ENCODE measurements at regions not wholly inside any gene's neighbourhood (a gene's known extent, or its start where the extent isn't known, plus 50 kb on each side); places are given as distances from the start of the nearest gene placed in this dataset.

DNA sequence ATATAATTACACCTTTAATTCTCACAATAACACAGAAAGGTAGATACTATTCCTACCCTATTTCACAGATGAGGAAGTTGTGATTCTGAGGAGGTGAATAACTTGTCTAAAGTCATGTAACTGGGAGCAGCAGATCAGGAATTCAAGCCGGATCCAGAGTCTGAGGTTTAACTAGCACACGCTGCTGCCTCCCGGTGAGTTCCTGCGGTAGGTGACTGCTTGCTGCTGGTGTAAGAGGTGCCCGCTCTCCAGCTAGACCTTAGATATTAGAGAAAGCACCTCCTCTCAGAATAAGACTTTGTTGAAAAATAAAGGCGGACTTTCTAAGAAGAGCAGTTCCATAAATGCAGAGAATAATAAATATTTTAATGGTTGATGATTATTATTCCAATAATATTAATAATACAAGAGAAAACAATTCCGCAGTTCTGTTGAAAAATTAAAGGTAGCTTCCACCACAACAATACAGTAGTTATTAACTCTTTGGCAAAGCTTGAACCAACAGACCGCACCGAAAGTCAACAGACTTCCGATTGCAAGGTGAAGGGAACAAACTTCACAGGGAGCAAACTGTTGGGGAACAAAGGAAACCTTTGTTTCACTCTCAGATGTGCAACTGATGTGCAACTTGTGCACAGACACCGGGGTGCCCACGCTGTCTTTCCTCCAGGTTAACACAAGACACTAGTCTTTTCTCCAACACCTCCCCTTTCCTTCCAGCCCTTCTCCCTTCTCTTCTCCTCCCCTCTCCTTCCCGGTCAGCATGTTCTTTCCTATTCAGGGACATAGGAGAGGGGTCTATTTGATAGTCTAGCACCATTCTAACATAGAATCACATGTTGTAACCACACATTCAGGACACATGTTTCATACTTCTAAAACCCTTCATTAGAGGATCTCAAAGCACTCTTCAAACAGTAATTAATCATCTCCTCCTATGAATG is 73.2 kb upstream of the EGLN3 start (continued):
- TF ChIP-seq FIP1L1 (IDR thresholded peaks at IDR 0.05; ENCODE audit: borderline replicate concordance, insufficient read depth, low read depth, low read length) = no peak
- TF ChIP-seq ISL2 (CRISPR knock-in tag; IDR thresholded peaks at IDR 0.05) = peak; percentile 94
- TF ChIP-seq, protein P1, sequence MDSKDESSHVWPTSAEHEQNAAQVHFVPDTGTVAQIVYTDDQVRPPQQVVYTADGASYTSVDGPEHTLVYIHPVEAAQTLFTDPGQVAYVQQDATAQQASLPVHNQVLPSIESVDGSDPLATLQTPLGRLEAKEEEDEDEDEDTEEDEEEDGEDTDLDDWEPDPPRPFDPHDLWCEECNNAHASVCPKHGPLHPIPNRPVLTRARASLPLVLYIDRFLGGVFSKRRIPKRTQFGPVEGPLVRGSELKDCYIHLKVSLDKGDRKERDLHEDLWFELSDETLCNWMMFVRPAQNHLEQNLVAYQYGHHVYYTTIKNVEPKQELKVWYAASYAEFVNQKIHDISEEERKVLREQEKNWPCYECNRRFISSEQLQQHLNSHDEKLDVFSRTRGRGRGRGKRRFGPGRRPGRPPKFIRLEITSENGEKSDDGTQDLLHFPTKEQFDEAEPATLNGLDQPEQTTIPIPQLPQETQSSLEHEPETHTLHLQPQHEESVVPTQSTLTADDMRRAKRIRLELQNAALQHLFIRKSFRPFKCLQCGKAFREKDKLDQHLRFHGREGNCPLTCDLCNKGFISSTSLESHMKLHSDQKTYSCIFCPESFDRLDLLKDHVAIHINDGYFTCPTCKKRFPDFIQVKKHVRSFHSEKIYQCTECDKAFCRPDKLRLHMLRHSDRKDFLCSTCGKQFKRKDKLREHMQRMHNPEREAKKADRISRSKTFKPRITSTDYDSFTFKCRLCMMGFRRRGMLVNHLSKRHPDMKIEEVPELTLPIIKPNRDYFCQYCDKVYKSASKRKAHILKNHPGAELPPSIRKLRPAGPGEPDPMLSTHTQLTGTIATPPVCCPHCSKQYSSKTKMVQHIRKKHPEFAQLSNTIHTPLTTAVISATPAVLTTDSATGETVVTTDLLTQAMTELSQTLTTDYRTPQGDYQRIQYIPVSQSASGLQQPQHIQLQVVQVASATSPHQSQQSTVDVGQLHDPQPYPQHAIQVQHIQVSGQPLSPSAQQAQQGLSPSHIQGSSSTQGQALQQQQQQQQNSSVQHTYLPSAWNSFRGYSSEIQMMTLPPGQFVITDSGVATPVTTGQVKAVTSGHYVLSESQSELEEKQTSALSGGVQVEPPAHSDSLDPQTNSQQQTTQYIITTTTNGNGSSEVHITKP (CRISPR knock-in tag; IDR thresholded peaks at IDR 0.05; ENCODE audit: low read depth) = peak; percentile 91
- TF ChIP-seq SP1 (IDR thresholded peaks at IDR 0.05) = no peak
- TF ChIP-seq SP1 (CRISPR knock-in tag; IDR thresholded peaks at IDR 0.05) = peak; percentile 65
- TF ChIP-seq TAF15 (IDR thresholded peaks at IDR 0.05; ENCODE audit: low read depth, low read length, poor library complexity, severe bottlenecking) = no peak
- no peak for TF ChIP-seq ATAD3A (CRISPR knock-in tag; IDR thresholded peaks at IDR 0.05)
- TF ChIP-seq, protein P2, sequence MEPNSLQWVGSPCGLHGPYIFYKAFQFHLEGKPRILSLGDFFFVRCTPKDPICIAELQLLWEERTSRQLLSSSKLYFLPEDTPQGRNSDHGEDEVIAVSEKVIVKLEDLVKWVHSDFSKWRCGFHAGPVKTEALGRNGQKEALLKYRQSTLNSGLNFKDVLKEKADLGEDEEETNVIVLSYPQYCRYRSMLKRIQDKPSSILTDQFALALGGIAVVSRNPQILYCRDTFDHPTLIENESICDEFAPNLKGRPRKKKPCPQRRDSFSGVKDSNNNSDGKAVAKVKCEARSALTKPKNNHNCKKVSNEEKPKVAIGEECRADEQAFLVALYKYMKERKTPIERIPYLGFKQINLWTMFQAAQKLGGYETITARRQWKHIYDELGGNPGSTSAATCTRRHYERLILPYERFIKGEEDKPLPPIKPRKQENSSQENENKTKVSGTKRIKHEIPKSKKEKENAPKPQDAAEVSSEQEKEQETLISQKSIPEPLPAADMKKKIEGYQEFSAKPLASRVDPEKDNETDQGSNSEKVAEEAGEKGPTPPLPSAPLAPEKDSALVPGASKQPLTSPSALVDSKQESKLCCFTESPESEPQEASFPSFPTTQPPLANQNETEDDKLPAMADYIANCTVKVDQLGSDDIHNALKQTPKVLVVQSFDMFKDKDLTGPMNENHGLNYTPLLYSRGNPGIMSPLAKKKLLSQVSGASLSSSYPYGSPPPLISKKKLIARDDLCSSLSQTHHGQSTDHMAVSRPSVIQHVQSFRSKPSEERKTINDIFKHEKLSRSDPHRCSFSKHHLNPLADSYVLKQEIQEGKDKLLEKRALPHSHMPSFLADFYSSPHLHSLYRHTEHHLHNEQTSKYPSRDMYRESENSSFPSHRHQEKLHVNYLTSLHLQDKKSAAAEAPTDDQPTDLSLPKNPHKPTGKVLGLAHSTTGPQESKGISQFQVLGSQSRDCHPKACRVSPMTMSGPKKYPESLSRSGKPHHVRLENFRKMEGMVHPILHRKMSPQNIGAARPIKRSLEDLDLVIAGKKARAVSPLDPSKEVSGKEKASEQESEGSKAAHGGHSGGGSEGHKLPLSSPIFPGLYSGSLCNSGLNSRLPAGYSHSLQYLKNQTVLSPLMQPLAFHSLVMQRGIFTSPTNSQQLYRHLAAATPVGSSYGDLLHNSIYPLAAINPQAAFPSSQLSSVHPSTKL (CRISPR knock-in tag; IDR thresholded peaks at IDR 0.05) = peak; percentile 100
- peak; percentile 93; the same call in 1 of the 2 replicates for TF ChIP-seq CBFB (CRISPR knock-in tag; IDR thresholded peaks at IDR 0.05)
- no peak for TF ChIP-seq TEAD2 (CRISPR knock-in tag; IDR thresholded peaks at IDR 0.05)
- no peak for TF ChIP-seq ATF7 (IDR thresholded peaks at IDR 0.05)
- peak; percentile 26; the same call in 1 of the 2 replicates for TF ChIP-seq ATF7 (CRISPR knock-in tag; IDR thresholded peaks at IDR 0.05)
- no peak for TF ChIP-seq PTBP1 (IDR thresholded peaks at IDR 0.05; ENCODE audit: low read depth, low read length, poor library complexity, severe bottlenecking)
- 0 out of 2 replicates have a peak, but pooled peaks have one; percentile 20 for TF ChIP-seq KMT2A (CRISPR knock-in tag; IDR thresholded peaks at IDR 0.05)
- TF ChIP-seq SRSF9 (IDR thresholded peaks at IDR 0.05; ENCODE audit: borderline replicate concordance, insufficient read depth, low read depth, low read length, poor library complexity, severe bottlenecking) = no peak
- no peak; the same call in 1 of the 2 replicates for TF ChIP-seq HOXA5 (CRISPR knock-in tag; IDR thresholded peaks at IDR 0.05)
- TF ChIP-seq ZNF441 (CRISPR knock-in tag; IDR thresholded peaks at IDR 0.05; ENCODE audit: borderline replicate concordance) = peak; percentile 62
- TF ChIP-seq ZNF546 (CRISPR knock-in tag; conservative IDR thresholded peaks at IDR 0.05) = no peak
- TF ChIP-seq, protein P3, sequence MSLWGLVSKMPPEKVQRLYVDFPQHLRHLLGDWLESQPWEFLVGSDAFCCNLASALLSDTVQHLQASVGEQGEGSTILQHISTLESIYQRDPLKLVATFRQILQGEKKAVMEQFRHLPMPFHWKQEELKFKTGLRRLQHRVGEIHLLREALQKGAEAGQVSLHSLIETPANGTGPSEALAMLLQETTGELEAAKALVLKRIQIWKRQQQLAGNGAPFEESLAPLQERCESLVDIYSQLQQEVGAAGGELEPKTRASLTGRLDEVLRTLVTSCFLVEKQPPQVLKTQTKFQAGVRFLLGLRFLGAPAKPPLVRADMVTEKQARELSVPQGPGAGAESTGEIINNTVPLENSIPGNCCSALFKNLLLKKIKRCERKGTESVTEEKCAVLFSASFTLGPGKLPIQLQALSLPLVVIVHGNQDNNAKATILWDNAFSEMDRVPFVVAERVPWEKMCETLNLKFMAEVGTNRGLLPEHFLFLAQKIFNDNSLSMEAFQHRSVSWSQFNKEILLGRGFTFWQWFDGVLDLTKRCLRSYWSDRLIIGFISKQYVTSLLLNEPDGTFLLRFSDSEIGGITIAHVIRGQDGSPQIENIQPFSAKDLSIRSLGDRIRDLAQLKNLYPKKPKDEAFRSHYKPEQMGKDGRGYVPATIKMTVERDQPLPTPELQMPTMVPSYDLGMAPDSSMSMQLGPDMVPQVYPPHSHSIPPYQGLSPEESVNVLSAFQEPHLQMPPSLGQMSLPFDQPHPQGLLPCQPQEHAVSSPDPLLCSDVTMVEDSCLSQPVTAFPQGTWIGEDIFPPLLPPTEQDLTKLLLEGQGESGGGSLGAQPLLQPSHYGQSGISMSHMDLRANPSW (CRISPR knock-in tag; IDR thresholded peaks at IDR 0.05; ENCODE audit: borderline replicate concordance) = peak; percentile 81

Data from HepG2 (cell line).